ENCODE measurements at regions not wholly inside any gene's neighbourhood (a gene's known extent, or its start where the extent isn't known, plus 50 kb on each side); places are given as distances from the start of the nearest gene placed in this dataset.

DNA sequence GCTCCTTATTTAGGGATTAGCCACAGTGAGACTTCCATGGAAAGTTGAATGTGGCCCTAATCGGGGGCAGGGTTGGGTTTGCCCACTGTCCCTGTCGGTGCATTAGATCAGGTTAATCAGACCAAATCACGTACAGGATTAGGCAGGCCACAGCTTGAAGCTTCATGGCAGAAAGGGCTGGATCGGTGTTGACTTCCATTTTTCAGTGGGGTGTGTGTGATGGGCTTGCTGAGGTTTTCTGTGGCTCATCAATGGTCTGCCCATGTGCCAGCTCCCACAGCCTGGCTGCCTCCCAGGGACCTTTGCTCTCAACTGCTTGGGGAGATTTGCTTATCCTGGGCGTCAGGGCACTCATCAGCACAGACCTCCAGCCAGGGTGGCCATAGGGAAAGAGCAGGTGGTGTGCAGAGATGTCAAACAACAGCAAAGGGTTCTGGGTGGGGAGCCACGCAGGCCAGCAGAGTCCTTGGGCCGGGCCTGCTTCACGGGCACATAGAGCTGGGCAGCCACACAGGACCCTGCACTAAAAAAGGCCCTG is 130.7 kb downstream of the TFAP2C start:
- TF ChIP-seq POLR2A (IDR thresholded peaks at IDR 0.05) = no peak
- TF ChIP-seq, protein P1, sequence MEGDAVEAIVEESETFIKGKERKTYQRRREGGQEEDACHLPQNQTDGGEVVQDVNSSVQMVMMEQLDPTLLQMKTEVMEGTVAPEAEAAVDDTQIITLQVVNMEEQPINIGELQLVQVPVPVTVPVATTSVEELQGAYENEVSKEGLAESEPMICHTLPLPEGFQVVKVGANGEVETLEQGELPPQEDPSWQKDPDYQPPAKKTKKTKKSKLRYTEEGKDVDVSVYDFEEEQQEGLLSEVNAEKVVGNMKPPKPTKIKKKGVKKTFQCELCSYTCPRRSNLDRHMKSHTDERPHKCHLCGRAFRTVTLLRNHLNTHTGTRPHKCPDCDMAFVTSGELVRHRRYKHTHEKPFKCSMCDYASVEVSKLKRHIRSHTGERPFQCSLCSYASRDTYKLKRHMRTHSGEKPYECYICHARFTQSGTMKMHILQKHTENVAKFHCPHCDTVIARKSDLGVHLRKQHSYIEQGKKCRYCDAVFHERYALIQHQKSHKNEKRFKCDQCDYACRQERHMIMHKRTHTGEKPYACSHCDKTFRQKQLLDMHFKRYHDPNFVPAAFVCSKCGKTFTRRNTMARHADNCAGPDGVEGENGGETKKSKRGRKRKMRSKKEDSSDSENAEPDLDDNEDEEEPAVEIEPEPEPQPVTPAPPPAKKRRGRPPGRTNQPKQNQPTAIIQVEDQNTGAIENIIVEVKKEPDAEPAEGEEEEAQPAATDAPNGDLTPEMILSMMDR (IDR thresholded peaks at IDR 0.05) = no peak
- TF ChIP-seq EP300 (IDR thresholded peaks at IDR 0.05) = no peak
- TF ChIP-seq POLR2AphosphoS5 (IDR thresholded peaks at IDR 0.05) = no peak

All from suprapubic skin (tissue), 4 donors.